ENCODE measurements at regions not wholly inside any gene's neighbourhood (a gene's known extent, or its start where the extent isn't known, plus 50 kb on each side); places are given as distances from the start of the nearest gene placed in this dataset.

DNA sequence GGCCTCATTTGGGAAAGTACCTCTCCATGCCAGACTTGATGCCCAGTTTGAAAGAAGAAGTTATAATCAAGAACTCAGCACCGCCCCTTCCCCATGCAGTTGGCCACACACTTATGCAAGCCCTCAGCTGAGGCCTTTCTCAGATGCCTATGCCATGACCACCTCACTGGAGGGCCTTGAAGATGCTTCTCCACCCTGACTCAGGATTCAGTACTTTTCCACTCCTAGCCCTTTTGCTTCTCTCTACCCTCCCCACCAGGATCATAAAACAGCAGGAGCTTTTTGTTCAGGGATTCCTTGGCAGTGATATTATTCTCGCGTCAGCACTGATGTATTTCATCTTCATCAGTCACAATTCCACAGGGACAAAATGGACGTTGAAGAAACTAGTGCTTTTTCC lies 313.5 kb downstream of the PYDC2 start (continued):
- no peak for TF ChIP-seq ZFP41 (tag by site-specific recombination; IDR thresholded peaks at IDR 0.05; ENCODE audit: borderline replicate concordance)

DNA sequence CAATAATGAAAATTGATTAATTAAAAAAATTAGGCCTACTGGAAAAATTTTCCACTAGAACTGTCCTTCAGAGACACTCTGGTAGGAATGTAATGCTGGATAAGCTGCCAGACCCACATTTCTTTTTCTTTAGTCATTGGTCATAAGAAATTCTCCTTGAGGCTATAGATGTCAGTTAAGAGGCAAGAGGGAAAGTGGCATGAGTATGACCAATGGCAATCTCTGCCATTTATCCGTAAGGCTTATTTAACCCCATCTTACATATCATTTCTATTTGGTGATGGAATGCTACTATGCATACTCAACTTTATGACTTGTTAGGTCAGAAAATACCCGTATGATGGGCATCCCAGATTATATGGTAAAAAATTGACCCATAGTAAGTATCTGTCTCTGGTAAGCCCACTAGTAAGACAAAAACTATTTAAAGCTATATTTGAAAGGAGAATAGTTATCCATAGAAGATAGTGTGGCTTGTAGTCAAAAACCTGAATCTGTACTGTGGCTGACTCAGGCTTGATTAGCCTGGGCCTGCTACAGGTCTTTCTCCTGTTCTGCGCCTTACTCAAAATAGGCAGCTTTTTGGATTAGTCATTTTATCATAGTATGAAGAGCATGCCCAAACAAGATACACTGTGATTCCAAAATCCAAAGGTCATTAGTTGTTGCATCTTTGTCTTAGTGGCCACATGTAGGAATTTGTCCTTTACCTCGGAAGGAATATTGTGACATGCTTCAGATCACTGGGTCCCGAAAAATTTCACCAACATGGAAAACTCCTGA lies 314.7 kb downstream of the PYDC2 start:
- ChIA-PET POLR2A (no interaction called here), CTCF (no interaction called here)
- Histone ChIP-seq H3K36me3 (ENCODE audit: control insufficient read depth in 2 of 2, insufficient read depth in 1 of 2, low read length in 2 of 2) (no peaks in the 10 kb centered on the region), H3K27ac (ENCODE audit: extremely low read depth, low read depth, low read length) (no peak overlapping the region), H3K9me3 (ENCODE audit: control insufficient read depth, insufficient read depth, low read depth, low read length) (no peaks in the 10 kb centered on the region), H3K4me3 (ENCODE audit: low read depth, low read length) (no peak overlapping the region), H3K4me1 (ENCODE audit: control insufficient read depth, insufficient read depth, low read length) (peaks cover 2% of the 10 kb centered on the region; the same call in 1 of the 2 replicates)
- TF ChIP-seq, protein P1, sequence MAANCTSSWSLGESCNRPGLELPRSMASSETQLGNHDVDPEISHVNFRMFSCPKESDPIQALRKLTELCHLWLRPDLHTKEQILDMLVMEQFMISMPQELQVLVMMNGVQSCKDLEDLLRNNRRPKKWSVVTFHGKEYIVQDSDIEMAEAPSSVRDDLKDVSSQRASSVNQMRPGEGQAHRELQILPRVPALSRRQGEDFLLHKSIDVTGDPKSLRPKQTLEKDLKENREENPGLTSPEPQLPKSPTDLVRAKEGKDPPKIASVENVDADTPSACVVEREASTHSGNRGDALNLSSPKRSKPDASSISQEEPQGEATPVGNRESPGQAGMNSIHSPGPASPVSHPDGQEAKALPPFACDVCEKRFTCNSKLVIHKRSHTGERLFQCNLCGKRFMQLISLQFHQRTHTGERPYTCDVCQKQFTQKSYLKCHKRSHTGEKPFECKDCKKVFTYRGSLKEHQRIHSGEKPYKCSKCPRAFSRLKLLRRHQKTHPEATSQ (tag by site-specific recombination; IDR thresholded peaks at IDR 0.05) = no peak
- TF ChIP-seq OVOL3 (tag by site-specific recombination; IDR thresholded peaks at IDR 0.05) = no peak

DNA sequence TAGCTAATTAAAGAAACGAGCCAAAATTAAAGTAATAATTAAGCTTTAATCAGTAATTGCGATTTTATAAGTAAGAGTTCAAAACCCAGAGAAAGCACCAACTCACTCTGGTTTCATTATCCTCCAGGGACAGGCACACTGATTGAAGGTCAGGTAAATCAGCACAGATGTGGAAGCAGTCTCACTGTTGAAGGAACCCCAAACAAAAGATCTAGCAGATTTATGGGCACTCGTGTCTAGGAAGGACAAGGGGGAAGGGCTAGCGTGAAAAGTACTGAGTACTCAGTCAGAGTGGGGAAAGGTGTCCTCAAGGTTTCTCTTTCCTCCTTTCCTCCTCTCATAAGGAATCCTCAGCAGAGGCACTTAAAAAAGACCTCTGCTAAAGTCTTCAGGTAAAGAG lies 320.1 kb downstream of the PYDC2 start:
- Histone ChIP-seq H3K4me1 (ENCODE audit: control insufficient read depth, insufficient read depth, low read length) (no peaks in the 10 kb centered on the region), H3K27ac (ENCODE audit: extremely low read depth, low read depth, low read length) (no peak overlapping the region), H3K4me3 (ENCODE audit: low read depth, low read length) (no peak overlapping the region), H3K36me3 (ENCODE audit: control insufficient read depth in 2 of 2, insufficient read depth in 1 of 2, low read length in 2 of 2) (no peaks in the 10 kb centered on the region), H3K9me3 (ENCODE audit: control insufficient read depth, insufficient read depth, low read depth, low read length) (no peaks in the 10 kb centered on the region)
- ChIA-PET CTCF (no interaction called here), POLR2A (no interaction called here)
- TF ChIP-seq ZBTB20 (tag by site-specific recombination; IDR thresholded peaks at IDR 0.05) (no peak), PRDM1 (tag by site-specific recombination; IDR thresholded peaks at IDR 0.05) (0 out of 2 replicates have a peak, but pooled peaks have one; percentile 24), SETDB1 (IDR thresholded peaks at IDR 0.05; ENCODE audit: insufficient read length, low read length) (no peak)

DNA sequence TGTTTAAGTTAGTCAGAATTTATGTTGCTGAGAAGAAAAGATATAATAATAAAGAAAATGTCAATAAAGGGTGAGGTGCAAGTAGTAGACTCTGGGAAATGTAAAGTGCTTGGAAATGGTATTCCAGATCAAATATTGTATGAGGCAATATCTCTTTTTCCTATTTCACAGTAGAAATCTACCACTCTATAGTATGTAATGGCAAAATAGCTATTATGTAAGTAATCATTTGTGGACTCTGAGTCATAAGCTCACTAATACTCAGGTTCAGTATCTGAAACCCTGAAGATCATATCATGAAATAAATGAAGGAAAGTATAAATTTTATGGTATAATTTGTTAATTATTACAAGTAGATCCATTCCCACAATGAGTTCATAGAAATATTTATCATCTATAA lies 322.1 kb downstream of the PYDC2 start:
- Histone ChIP-seq H3K4me3 (ENCODE audit: low read depth, low read length) (no peak overlapping the region), H3K36me3 (ENCODE audit: control insufficient read depth in 2 of 2, insufficient read depth in 1 of 2, low read length in 2 of 2) (no peaks in the 10 kb centered on the region), H3K9me3 (ENCODE audit: control insufficient read depth, insufficient read depth, low read depth, low read length) (no peaks in the 10 kb centered on the region), H3K4me1 (ENCODE audit: control insufficient read depth, insufficient read depth, low read length) (no peaks in the 10 kb centered on the region), H3K27ac (ENCODE audit: extremely low read depth, low read depth, low read length) (no peak overlapping the region)
- CTCF ChIA-PET = no interaction called here
- POLR2A ChIA-PET = no interaction called here
- TF ChIP-seq ZNF560 (tag by site-specific recombination; IDR thresholded peaks at IDR 0.05; ENCODE audit: borderline replicate concordance) = no peak
- no peak for TF ChIP-seq ZNF747 (tag by site-specific recombination; IDR thresholded peaks at IDR 0.05)
- no peak for TF ChIP-seq ZNF19 (tag by site-specific recombination; IDR thresholded peaks at IDR 0.05; ENCODE audit: low read depth)
- no peak for TF ChIP-seq YY1 (tag by site-specific recombination; IDR thresholded peaks at IDR 0.05)
- no peak for TF ChIP-seq ZNF37A (tag by site-specific recombination; IDR thresholded peaks at IDR 0.05)
- no peak for TF ChIP-seq ZNF664 (tag by site-specific recombination; IDR thresholded peaks at IDR 0.05)
- TF ChIP-seq, protein P2, sequence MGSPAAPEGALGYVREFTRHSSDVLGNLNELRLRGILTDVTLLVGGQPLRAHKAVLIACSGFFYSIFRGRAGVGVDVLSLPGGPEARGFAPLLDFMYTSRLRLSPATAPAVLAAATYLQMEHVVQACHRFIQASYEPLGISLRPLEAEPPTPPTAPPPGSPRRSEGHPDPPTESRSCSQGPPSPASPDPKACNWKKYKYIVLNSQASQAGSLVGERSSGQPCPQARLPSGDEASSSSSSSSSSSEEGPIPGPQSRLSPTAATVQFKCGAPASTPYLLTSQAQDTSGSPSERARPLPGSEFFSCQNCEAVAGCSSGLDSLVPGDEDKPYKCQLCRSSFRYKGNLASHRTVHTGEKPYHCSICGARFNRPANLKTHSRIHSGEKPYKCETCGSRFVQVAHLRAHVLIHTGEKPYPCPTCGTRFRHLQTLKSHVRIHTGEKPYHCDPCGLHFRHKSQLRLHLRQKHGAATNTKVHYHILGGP (tag by site-specific recombination; IDR thresholded peaks at IDR 0.05) = no peak
- no peak for TF ChIP-seq ZNF785 (tag by site-specific recombination; IDR thresholded peaks at IDR 0.05)
- no peak for TF ChIP-seq TRIM28 (IDR thresholded peaks at IDR 0.05; ENCODE audit: borderline replicate concordance, low read length)
- TF ChIP-seq ZNF157 (tag by site-specific recombination; IDR thresholded peaks at IDR 0.05) = no peak
- TF ChIP-seq SETDB1 (IDR thresholded peaks at IDR 0.05; ENCODE audit: insufficient read length, low read length) = no peak
- TF ChIP-seq ZNF623 (tag by site-specific recombination; IDR thresholded peaks at IDR 0.05) = no peak
- no peak for TF ChIP-seq ZNF791 (tag by site-specific recombination; IDR thresholded peaks at IDR 0.05)
- no peak for TF ChIP-seq ZBTB8A (tag by site-specific recombination; IDR thresholded peaks at IDR 0.05)
- no peak for TF ChIP-seq MYNN (tag by site-specific recombination; IDR thresholded peaks at IDR 0.05; ENCODE audit: borderline replicate concordance)
- TF ChIP-seq ZBTB21 (tag by site-specific recombination; IDR thresholded peaks at IDR 0.05) = no peak

Measured in HEK293 (cell line).